Nephron progenitor cell (in vitro differentiated cells): ENCODE measurements at regions not wholly inside any gene's neighbourhood (a gene's known extent, or its start where the extent isn't known, plus 50 kb on each side); places are given as distances from the start of the nearest gene placed in this dataset.
"Not testable (repeated sequence)": the region's sequence is repeated elsewhere in the genome, so short reads cannot be mapped to it uniquely, and the experiment has no call there.

ENCODE experiments used
- DNase-seq: peaks from one replicate; pipeline ENCODE4 v3.0.0; 2021
- H3K27ac Mint-ChIP-seq: 2 replicates; pipeline ENCODE4 v1.8.0; 2021; ENCODE audit warnings: mild to moderate bottlenecking, moderate library complexity, mixed read lengths
- H3K27me3 Mint-ChIP-seq: 2 replicates; pipeline ENCODE4 v1.8.0; 2021; ENCODE audit warnings: mild to moderate bottlenecking, low read depth, mixed read lengths; ENCODE audit not compliant: poor library complexity
- H3K36me3 Mint-ChIP-seq: 2 replicates; pipeline ENCODE4 v1.8.0; 2021; ENCODE audit warnings: low read depth, mixed read lengths
- H3K4me1 Mint-ChIP-seq: 2 replicates; pipeline ENCODE4 v1.8.0; 2021; ENCODE audit warnings: mixed read lengths
- H3K4me3 Mint-ChIP-seq: 2 replicates; pipeline ENCODE4 v1.8.0; 2021; ENCODE audit warnings: mild to moderate bottlenecking, moderate library complexity, mixed read lengths
- H3K9me3 Mint-ChIP-seq: 2 replicates; pipeline ENCODE4 v1.8.0; 2021; ENCODE audit warnings: mild to moderate bottlenecking, moderate library complexity, mixed read lengths
- CTCF ChIP-seq: fragments of 200-600 bp; sonication (generic); IDR thresholded peaks from 2 replicates; pipeline ENCODE4 v1.5.0; 2021; ENCODE audit warnings: antibody characterized with exemption

- Mint-ChIP-seq H3K4me3 (no peak overlapping the region), H3K4me1 (peaks cover 11% of the 10 kb centered on the region), H3K36me3 (no peaks in the 10 kb centered on the region), H3K9me3 (no peaks in the 10 kb centered on the region), H3K27me3 (peaks cover 14% of the 10 kb centered on the region), H3K27ac (no peak overlapping the region)
- TF ChIP-seq CTCF, result no peak
- no peak for DNase-seq
Observed at GRCh38 chr6:16999491-17000436, 102.1 kb upstream of the STMND1 start.

- no peak overlapping the region for H3K4me3 Mint-ChIP-seq
- no peak overlapping the region for H3K27ac Mint-ChIP-seq
- H3K9me3 Mint-ChIP-seq, result no peaks in the 10 kb centered on the region
- DNase-seq, result no peak
- no peaks in the 10 kb centered on the region for H3K36me3 Mint-ChIP-seq
- TF ChIP-seq CTCF, result no peak
- H3K27me3 Mint-ChIP-seq, result peaks cover 14% of the 10 kb centered on the region
- H3K4me1 Mint-ChIP-seq, result peaks cover 11% of the 10 kb centered on the region
Observed at GRCh38 chr6:16998461-16998860, 103.4 kb upstream of the STMND1 start.

DNA sequence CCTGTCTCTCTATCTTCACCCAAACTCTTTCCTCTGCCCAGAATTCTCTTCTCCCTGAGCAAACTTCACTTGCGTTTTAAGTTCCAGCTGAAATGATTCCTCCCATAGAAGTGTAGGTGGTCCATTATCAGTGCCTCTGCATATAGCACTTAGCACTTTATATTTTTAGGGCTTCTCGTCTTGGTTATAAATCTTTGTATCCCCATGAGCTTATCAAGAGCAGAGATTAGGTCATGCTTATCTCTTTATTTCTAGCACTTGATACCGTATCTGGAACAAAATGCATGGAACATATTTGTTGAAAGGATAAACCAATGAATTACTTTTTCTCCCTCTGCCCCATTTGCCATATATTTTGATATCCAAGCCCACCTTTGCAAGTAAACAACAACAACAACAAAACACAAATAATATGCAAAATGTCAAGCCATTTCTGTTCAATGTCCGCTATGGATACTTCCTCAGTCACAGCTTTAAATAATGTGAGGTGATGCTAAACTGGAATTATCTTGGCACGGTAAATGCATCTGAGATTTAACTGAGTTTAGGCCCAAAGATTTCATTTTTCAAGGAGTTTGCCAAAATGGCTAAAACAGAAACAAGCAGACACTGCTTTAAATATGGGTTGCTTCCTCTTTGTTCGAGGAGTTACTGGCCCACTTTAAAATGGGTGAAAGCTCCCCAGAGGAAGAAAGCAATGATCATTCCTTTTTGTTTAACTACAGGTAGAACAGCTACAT is 106.2 kb upstream of the STMND1 start:
- no peak for DNase-seq
- Mint-ChIP-seq H3K4me3 (no peak overlapping the region), H3K36me3 (peaks cover under 1% of the 10 kb centered on the region), H3K4me1 (peaks cover 11% of the 10 kb centered on the region), H3K9me3 (peaks cover 3% of the 10 kb centered on the region), H3K27ac (no peak overlapping the region), H3K27me3 (peaks cover 7% of the 10 kb centered on the region)
- no peak for TF ChIP-seq CTCF

GRCh38 chr6:16993396-16993795 is 108.5 kb upstream of the STMND1 start:
- Mint-ChIP-seq H3K27ac (no peak overlapping the region), H3K4me3 (no peak overlapping the region), H3K36me3 (peaks cover 12% of the 10 kb centered on the region), H3K9me3 (peaks cover 23% of the 10 kb centered on the region), H3K27me3 (peaks cover 11% of the 10 kb centered on the region), H3K4me1 (peaks cover 11% of the 10 kb centered on the region)
- TF ChIP-seq CTCF, result no peak
- no peak for DNase-seq

- H3K36me3 Mint-ChIP-seq, result peaks cover 15% of the 10 kb centered on the region
- no peak overlapping the region for H3K27ac Mint-ChIP-seq
- peaks cover 32% of the 10 kb centered on the region for H3K9me3 Mint-ChIP-seq
- DNase-seq, result no peak
- peaks cover 9% of the 10 kb centered on the region for H3K4me1 Mint-ChIP-seq
- TF ChIP-seq CTCF, result no peak
- no peak overlapping the region for H3K4me3 Mint-ChIP-seq
- peaks cover 12% of the 10 kb centered on the region for H3K27me3 Mint-ChIP-seq
Observed at GRCh38 chr6:16991981-16992629, 109.7 kb upstream of the STMND1 start.

DNA sequence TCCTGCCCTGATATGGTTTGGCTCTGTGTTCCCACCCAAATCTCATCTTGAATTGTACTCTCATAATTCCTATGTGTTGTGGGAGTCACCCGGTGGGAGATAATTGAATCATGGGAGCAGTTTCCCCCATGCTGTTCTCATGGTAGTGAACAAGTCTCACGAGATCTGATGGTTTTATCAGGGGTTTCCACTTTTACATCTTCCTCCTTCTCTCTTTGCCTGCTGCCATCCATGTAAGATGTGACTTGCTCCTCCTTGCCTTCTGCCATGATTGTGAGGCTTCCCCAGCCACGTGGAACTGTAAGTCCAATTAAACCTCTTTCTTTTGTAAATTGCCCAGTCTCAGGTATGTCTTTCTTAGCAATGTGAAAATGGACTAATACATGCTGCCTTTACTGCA is 111.9 kb upstream of the STMND1 start:
- not testable (repeated sequence) for DNase-seq, H3K4me3 Mint-ChIP-seq, H3K4me1 Mint-ChIP-seq
- H3K27ac Mint-ChIP-seq, result peak overlapping the region; percentile 41
- H3K27me3 Mint-ChIP-seq, result peaks cover 13% of the 10 kb centered on the region
- peaks cover 15% of the 10 kb centered on the region for H3K36me3 Mint-ChIP-seq
- H3K9me3 Mint-ChIP-seq, result peaks cover 33% of the 10 kb centered on the region
